A673 (cell line): ENCODE measurements at regions not wholly inside any gene's neighbourhood (a gene's known extent, or its start where the extent isn't known, plus 50 kb on each side); places are given as distances from the start of the nearest gene placed in this dataset.

Source experiments
- BruUV-seq: library from RNA; stranded (reverse); fragments of 400-500 nt; replicated peaks from 2 replicates; lab custom pipeline; 2021; lab: Mats Ljungman, UMichigan
- CTCF ChIA-PET: fragments of 300-600 bp; sonication (Branson Sonifier 250); formaldehyde crosslinking; loops from one replicate; lab custom pipeline; 2022; ENCODE audit warnings: antibody characterized with exemption; lab: Charles Lee
- POLR2A ChIA-PET: fragments of 300-600 bp; sonication (Branson Sonifier 250); formaldehyde crosslinking; loops from one replicate; lab custom pipeline; 2022; ENCODE audit warnings: antibody characterized with exemption; ENCODE audit not compliant: low non-redundant PET; lab: Charles Lee
- DNase-seq: peaks from one replicate; pipeline ENCODE4 v3.0.0-alpha.2; 2015; ENCODE audit warnings: low spot score
- H3K27ac ChIP-seq: fragments of 200-600 bp; sonication (generic); 2 replicates; pipeline ENCODE4 v1.5.1; 2016; ENCODE audit warnings: mixed run types, low read depth, mild to moderate bottlenecking, mixed read lengths, antibody characterized with exemption, low read length; ENCODE audit not compliant: poor library complexity, severe bottlenecking
- H3K27me3 ChIP-seq: fragments of 200-600 bp; sonication (generic); replicated peaks from 2 replicates; pipeline ENCODE4 v1.6.1; 2017; ENCODE audit warnings: mixed run types, low read depth, mild to moderate bottlenecking, mixed read lengths, antibody characterized with exemption, low read length; ENCODE audit not compliant: insufficient read depth, poor library complexity
- H3K36me3 ChIP-seq: fragments of 200-600 bp; sonication (generic); 2 replicates; pipeline ENCODE4 v1.6.1; 2016; ENCODE audit warnings: mixed run types, mild to moderate bottlenecking, mixed read lengths, antibody characterized with exemption, low read length; ENCODE audit not compliant: insufficient read depth, poor library complexity, severe bottlenecking
- H3K4me1 ChIP-seq: fragments of 200-600 bp; sonication (generic); 2 replicates; pipeline ENCODE4 v1.6.1; 2017; ENCODE audit warnings: mixed run types, mild to moderate bottlenecking, mixed read lengths, antibody characterized with exemption, low read length; ENCODE audit not compliant: insufficient read depth, poor library complexity, severe bottlenecking
- H3K4me3 ChIP-seq: fragments of 200-600 bp; sonication (generic); 2 replicates; pipeline ENCODE4 v1.5.1; 2016; ENCODE audit warnings: low read depth, mixed run types, mild to moderate bottlenecking, mixed read lengths, low read length; ENCODE audit not compliant: poor library complexity, severe bottlenecking
- H3K9me3 ChIP-seq: fragments of 200-600 bp; sonication (generic); 2 replicates; pipeline ENCODE4 v1.6.1; 2016; ENCODE audit warnings: mixed run types, low read depth, mild to moderate bottlenecking, mixed read lengths, antibody characterized with exemption, low read length; ENCODE audit not compliant: poor library complexity, severe bottlenecking
- CTCF ChIP-seq: fragments of 300-800, 200-600 bp; sonication (generic); conservative IDR thresholded peaks from 2 replicates; pipeline ENCODE4 v1.5.1; 2017; ENCODE audit warnings: low read depth, mild to moderate bottlenecking, antibody characterized with exemption, low read length, moderate library complexity, mixed read lengths
- EZH2 ChIP-seq: fragments of 200-600 bp; sonication (generic); IDR thresholded peaks from 2 replicates; pipeline ENCODE4 v1.6.1; 2017; ENCODE audit warnings: borderline replicate concordance, low read depth, mild to moderate bottlenecking, mixed read lengths, antibody characterized with exemption, low read length; ENCODE audit not compliant: poor library complexity, severe bottlenecking
- intact Hi-C: fragments of 100-400 bp; cut with micrococcal nuclease; formaldehyde crosslinking; loops from one replicate; pipeline ENCODE4 v1.10.0; 2022; ENCODE audit not compliant: unreplicated experiment

GRCh38 chr4:81915430-81915829 is 443.7 kb upstream of the RASGEF1B start:
- Histone ChIP-seq H3K4me1 (no peaks in the 10 kb centered on the region), H3K9me3 (no peaks in the 10 kb centered on the region), H3K27ac (no peak overlapping the region), H3K36me3 (no peaks in the 10 kb centered on the region), H3K4me3 (no peak overlapping the region), H3K27me3 (no peaks in the 10 kb centered on the region)
- POLR2A ChIA-PET = no interaction called here
- DNase-seq = no peak
- intact Hi-C loops = no loop called here
- CTCF ChIA-PET = no interaction called here
- TF ChIP-seq CTCF (no peak), EZH2 (no peak)
- BruUV-seq = no TSS peak

- CTCF ChIA-PET = interaction anchor here (0.6 kb wide), 1 partner anchor 1603 kb away, joined by 5 read pairs; no protein-coding TSS in a partner anchor
- no peaks in the 10 kb centered on the region for H3K36me3 ChIP-seq
- intact Hi-C loops = no loop called here
- POLR2A ChIA-PET = no interaction called here
- H3K4me3 ChIP-seq = no peak overlapping the region
- H3K9me3 ChIP-seq = no peaks in the 10 kb centered on the region
- no peaks in the 10 kb centered on the region for H3K27me3 ChIP-seq
- H3K27ac ChIP-seq = no peak overlapping the region
- no peak for DNase-seq
- no TSS peak for BruUV-seq
- no peaks in the 10 kb centered on the region for H3K4me1 ChIP-seq
- TF ChIP-seq CTCF = no peak
- TF ChIP-seq EZH2 = no peak
These were observed 442.9 kb upstream of the RASGEF1B start for GRCh38 chr4:81914623-81915022.

GRCh38 chr4:81913427-81913879 is 441.7 kb upstream of the RASGEF1B start:
- Histone ChIP-seq H3K36me3 (no peaks in the 10 kb centered on the region), H3K4me3 (no peak overlapping the region), H3K27ac (no peak overlapping the region), H3K27me3 (no peaks in the 10 kb centered on the region), H3K4me1 (no peaks in the 10 kb centered on the region), H3K9me3 (no peaks in the 10 kb centered on the region)
- peak; percentile 37 for DNase-seq
- intact Hi-C loops = no loop called here
- ChIA-PET POLR2A (no interaction called here), CTCF (no interaction called here)
- BruUV-seq = no TSS peak
- no peak for TF ChIP-seq EZH2
- peak; percentile 50 for TF ChIP-seq CTCF
